GM19438 (cell line): ENCODE measurements at regions not wholly inside any gene's neighbourhood (a gene's known extent, or its start where the extent isn't known, plus 50 kb on each side); places are given as distances from the start of the nearest gene placed in this dataset.
"Not testable (repeated sequence)": the region's sequence is repeated elsewhere in the genome, so short reads cannot be mapped to it uniquely, and the experiment has no call there.

Experiments used
- ATAC-seq: cut with Tn5 transposase; IDR thresholded peaks from one replicate; pipeline ENCODE4 v1.9.1; 2021; ENCODE audit warnings: low read depth; ENCODE audit not compliant: unreplicated experiment

DNA sequence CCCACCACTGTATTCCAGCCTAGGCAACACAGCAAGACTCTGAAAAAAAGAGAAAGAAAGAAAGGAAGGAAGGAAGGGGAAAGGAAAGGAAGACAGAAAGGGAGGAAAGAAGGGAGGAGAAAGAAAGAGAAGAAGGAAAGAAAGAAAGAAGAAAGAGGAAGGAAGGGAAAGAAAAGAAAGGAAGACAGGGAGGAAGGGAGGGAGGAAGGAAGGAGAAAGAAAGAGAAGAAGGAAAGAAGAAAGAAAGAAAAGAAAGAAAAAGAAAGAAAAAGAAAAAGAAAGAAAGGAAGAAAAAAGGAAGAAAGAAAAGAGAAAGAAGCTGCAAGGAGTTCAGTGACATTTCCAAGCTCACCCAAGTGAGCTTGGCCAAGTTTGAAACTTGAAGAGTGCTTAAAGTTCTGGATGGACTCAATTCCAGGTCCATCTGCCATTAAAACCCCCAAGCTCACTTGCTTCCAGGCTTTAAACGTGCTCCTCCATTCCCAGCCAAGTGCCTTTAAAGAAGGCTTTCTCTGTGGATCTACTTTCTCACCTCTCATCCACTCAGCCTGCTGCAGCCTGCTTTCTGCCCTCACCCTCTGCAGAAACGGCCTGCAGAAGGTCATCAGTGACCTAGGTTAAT lies 101.5 kb downstream of the VCPKMT start:
- no peak for ATAC-seq

DNA sequence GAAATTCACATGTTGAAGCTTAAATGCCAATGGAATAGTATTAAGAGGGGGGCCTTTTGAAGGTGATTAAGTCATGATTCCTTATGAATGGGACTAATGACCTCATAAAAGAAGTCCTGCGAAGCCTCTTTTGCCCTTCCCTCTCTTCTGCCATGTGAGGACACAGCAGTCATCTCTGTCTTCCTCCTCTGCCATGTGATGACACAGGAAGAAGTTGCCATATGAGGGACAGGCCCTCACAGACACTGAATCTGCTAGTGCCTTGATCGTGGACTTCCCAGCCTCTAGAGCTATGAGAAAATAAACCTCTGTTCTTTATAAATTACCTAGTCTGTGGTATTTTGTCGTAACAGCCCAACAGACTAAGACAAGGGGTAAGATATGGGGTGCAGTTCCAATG lies 100.7 kb downstream of the VCPKMT start:
- ATAC-seq: no peak

GRCh38 chr14:50018201-50018932 lies 98.0 kb downstream of the VCPKMT start:
- no peak for ATAC-seq

- no peak for ATAC-seq
These were observed 97.5 kb downstream of the VCPKMT start for GRCh38 chr14:50018933-50019210.

DNA sequence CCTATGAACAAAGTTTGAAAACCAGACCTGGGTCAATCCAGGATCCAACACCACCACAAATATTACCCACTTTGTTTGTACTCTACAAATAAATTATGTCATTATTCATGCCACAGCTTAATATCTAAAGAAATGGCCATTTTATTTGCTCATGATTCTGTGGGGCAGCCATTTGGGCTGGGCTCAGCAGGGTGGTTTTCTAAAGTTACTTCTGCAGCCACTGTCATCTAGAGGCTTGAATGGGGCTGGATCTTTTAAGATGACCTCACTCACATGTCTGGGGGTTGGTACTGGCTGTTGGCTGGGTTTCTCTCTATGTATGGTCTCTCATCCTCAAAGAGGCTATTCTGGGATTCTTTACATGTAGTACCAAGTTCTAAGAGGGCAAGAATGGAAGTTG lies 96.2 kb downstream of the VCPKMT start:
- ATAC-seq: no peak

GRCh38 chr14:50020799-50021198 lies 95.6 kb downstream of the VCPKMT start:
- no peak for ATAC-seq

- no peak for ATAC-seq
These were observed 94.9 kb downstream of the VCPKMT start for GRCh38 chr14:50021261-50022031.

GRCh38 chr14:50022661-50023060 lies 93.7 kb downstream of the VCPKMT start:
- ATAC-seq: no peak

GRCh38 chr14:50023671-50024490 lies 92.5 kb downstream of the VCPKMT start:
- no peak for ATAC-seq

DNA sequence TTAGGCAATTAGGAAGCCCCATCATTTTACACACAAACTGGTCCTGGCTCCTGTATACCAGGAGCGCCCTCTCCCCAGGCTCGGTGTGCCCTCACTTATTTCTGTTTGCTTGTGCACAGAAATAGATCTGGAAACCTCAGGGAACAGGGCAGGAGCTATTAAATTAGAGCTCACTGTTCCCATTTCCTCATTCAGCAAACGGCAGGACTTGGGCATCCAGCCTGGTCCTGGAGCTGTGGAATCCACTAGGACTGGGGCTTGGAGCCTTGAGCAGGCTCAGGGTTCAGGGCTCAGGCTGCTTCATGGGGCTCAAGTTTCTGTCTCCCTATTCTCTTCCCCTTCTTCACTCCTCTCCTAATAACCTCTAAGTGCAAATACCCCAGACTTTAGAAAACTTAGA lies 91.3 kb downstream of the VCPKMT start:
- ATAC-seq: no peak

DNA sequence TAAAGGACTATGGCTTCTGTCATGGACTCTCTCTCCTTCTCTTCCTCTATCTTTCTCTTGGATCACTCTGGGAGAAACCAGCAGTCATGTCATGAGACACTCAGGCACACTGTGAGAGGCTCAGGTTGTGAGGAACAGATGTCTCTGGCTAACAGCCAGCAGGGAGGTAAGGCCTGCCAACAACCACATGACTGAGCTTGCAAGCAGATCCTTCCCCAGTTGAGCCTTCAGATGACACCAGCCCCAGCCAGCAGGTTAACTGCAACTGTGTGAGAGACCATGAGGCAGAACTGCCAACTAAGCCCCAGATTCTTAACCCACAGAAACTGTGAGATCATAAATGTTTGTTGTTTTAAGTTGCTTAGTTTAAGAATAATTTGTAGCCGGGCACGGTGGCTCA lies 90.6 kb downstream of the VCPKMT start:
- no peak for ATAC-seq

- no peak for ATAC-seq
These were observed 90.0 kb downstream of the VCPKMT start for GRCh38 chr14:50026396-50026795.

DNA sequence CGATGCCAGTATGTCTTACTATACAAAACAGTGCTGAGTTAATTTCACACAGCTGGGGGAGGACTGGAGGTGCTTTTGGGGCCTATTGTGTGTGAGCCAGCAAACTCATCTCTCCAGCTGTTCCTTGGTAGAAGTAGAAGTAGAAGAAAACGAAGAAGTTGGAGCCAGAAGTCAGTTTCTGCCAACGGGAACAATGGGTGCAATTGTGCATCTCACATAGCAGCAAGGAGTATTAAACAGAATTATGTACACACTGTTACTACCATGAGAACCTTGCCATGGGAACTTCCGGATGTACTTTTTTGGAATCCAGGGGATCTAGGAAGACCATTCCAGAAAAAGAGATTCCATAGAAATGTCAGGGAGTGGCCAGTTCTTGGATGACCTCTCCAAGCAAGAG lies 88.6 kb downstream of the VCPKMT start:
- no peak for ATAC-seq

DNA sequence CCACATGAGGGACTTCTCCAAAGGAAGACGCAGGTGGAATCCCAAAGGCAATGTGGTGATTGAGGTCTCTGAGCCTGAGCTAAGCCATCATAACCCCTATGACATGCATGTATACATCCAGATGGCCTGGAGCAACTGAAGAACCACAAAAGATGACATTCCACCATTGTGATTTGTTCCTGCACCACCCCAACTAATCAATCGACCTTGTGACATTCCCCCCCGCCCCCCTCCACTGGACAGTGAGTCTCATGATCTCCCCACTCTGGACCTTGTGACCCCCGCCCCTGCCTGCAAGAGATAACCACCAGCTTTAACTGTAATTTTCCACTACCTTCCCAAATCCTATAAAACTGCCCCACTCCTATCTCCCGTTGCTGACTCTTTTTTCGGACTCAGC lies 87.9 kb downstream of the VCPKMT start:
- ATAC-seq: no peak

GRCh38 chr14:50030036-50030435 lies 86.3 kb downstream of the VCPKMT start:
- no peak for ATAC-seq

GRCh38 chr14:50030911-50031310 lies 85.5 kb downstream of the VCPKMT start:
- not testable (repeated sequence) for ATAC-seq

DNA sequence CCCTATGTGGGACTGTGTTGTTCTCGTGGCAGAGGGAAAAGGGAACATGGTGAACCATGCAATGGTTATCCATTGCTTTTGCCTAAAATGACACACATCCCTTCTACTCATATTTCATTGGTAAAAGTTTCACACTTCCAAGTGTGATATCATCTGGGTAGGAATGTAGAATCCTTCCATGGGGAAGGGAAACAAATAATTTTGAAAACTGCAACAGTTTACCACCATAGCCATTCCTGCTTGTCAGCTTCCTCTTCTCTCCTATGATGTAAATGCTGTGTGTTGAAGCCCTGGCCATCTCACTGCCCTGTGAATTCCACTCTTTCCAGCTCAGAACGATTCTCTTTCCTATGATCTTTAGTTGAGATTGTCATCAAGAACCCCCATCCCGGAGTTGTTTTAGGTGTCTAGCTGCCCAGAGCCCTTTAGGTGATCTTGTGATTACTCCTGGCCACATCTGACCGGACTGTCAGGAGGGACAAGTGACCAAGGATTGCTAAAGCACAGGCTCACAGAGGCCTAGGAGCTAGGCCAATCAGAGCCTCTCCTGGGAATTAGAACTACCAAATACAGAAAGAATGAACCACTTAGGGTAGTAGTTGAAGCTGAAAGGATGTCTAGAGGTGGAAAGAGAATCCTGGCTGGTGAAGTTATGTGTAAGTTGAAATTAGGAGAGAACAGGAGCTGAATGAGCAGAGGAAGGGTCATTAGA lies 84.6 kb downstream of the VCPKMT start:
- ATAC-seq: no peak

- ATAC-seq: not testable (repeated sequence)
These were observed 83.8 kb downstream of the VCPKMT start for GRCh38 chr14:50032462-50033167.

GRCh38 chr14:50035214-50035613 lies 81.2 kb downstream of the VCPKMT start:
- no peak for ATAC-seq

- no peak for ATAC-seq
These were observed 80.2 kb downstream of the VCPKMT start for GRCh38 chr14:50036211-50036610.
